ENCODE measurements at regions not wholly inside any gene's neighbourhood (a gene's known extent, or its start where the extent isn't known, plus 50 kb on each side); places are given as distances from the start of the nearest gene placed in this dataset.

DNA sequence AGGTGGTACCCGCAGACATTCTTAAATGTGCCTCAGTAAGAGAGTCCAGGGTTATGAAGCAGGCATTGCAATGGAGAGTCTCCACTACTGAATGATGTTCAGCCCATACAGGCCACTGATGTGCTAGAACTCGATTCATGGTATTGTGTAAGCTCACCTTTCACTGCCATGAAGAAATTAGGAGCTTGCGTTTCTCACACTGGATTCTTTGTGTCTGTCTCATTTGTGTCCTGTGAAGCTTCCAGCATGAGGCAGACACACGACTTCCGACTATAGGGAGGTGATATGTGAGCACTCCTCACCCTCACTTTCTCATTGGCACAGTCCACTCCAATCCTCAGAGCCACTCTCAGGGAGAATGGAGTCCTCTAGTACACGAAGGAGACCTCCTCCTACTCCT, 677.4 kb upstream of the RAB6C start:
- no peak for DNase-seq (ENCODE audit: low spot score)

DNA sequence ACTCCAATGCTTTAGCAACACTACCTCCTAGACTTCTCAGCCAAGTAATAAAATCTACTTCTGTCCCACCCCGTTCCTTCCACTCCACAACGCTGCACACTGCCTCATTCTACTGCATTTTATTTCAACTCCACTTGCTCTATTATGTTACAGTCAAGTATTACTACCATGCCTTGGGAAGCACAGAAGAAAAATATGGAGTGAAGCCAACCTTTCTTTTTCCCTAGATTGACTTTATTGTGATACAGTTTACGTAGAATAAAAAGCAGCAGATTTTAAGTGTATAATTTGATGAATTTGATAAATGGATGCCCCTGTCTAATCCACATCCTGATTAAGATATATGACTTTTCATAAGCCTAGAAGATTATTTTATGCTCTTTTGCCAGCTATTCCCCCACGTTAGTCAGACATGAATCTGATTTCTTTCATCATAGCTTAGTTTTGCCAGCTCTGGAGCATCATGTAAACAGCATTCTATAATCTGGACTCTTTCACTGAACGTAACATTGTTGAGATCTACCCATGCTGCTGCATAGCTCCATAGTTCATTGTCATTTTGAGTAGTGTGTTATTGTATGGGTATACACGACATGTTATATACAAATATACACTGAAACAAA, 676.8 kb upstream of the RAB6C start:
- DNase-seq (ENCODE audit: low spot score), result no peak

DNA sequence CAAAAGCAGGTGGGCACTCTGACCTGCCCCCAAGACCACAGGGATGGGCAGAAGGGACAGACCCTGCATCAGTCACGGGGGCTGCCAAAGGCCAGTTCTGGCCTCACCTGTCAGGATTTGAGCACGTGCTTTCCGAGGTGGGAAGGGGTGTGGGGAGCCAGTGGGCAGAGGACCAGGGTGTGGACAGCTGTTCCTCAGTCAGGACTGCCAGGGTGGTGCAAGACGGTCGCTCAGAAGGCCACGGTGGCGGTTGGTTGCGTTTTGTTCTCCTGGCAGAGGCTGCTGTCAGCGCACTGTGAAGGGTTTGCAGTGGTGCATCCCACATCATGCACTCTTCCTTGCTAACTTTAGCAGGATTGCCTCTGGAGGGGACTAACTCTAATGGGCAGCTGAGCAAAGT, 665.3 kb upstream of the RAB6C start:
- DNase-seq (ENCODE audit: low spot score), result no peak

DNA sequence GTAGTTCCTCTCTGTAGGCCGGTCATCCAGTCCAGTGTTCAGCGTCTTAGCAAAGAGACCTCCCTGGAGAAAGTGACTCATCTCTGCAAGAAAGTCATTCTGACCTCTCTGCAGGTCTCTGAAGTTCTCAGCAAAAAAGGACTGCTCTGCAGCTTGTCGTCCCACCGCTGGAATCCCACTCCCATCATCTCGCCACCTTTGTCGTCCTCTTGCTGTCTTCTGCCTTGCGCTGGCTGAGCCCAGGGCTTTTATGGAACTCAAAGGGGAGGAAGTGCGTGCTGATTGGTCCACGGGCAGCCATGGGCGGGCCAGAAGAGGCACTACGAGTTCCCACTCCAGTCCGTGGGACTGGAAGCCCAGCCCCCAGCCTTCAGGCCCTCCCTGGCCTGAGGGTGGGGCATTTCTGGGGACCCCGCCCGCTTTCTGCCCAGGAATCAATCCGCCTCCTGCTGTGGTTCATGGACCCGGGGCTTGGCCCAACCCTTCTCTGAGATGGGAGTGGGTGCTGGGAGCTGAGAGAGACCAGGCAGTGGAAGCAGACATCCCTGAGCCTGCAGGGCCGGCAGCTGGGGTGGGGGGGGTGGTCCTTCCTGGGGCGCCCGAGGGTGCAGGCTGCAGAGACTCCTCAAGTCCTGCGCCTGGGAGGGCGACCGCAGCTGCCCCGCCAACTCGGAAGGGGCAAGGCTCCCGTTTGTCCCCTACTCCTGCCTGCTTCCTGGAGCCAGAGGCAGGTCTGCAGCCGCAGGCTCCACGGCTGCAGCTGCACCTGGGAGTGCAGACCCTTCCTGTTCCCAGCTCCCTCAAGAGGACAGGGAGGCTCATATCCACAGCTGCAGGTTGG, 660.7 kb upstream of the RAB6C start:
- no peak for DNase-seq (ENCODE audit: low spot score)

DNA sequence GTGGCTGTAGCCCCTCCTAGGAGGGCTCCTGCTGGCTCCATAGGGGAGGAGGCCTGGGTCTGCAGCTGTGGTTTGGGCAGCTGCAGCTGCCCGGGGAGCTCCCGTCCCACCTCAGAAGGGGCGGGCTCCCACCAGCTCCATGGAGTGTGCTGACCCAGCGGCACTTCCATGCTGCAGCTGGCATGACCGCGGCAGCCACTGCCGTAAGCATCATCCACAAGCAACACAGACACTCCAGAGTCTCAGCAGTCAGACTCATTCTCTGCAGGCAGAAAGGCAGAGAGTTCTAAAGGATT, 660.1 kb upstream of the RAB6C start:
- no peak for DNase-seq (ENCODE audit: low spot score)

DNA sequence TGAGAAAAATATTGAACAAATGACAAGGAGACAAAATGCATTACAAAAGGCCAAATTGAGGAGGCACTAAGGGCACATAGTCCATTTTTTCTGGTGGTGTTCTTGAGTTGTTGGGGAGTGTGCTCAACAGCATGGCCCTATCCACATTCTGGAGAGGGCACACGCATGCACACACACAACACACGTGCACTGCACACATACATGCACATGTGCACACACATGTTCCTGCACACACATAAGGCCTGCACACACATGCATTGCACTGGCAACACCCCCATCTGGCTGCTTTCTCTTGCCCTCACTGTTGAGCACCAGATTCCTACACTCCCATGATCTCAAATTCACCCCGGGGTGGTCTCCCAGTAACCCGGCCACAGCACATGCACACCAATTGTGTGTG, 659.2 kb upstream of the RAB6C start:
- DNase-seq (ENCODE audit: low spot score), result no peak

DNA sequence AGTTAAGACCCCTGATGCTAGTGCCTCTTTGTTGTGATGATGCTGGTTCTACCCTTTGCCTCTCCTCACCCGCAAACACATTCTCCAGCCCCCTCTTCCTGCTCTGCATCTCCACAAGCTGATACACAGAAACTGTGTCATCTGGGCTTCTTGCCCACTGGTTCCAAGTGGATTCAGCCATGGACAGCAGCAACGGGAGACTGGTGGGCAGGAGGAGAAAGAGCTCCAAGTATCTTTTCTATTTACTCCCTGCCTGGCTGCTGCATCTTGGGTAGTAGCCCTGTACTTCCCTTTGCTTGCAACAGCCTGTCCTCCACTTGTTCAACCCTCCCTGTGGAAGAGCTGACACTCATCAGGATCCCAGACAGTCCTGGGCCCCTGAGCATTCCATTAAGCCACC, 655.1 kb upstream of the RAB6C start:
- no peak for DNase-seq (ENCODE audit: low spot score)

DNA sequence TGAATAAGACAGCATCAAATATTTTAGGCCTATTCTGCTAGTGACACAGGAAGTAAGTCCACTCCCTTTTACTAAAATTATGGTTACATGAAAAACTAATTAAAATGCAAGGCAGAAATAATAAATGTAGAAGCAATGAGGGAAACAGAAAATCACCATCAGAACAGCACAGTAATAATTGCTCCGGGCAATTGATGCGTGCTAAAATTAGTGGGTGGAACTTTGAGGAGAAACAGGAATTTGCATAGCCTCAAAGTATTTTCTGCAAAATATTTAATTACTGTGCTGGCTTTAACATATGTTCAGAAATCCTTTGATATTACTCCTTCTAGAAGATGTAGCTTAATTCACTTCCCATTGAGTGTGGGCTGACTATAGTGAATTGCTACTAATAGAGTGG, 654.3 kb upstream of the RAB6C start:
- no peak for DNase-seq (ENCODE audit: low spot score)

DNA sequence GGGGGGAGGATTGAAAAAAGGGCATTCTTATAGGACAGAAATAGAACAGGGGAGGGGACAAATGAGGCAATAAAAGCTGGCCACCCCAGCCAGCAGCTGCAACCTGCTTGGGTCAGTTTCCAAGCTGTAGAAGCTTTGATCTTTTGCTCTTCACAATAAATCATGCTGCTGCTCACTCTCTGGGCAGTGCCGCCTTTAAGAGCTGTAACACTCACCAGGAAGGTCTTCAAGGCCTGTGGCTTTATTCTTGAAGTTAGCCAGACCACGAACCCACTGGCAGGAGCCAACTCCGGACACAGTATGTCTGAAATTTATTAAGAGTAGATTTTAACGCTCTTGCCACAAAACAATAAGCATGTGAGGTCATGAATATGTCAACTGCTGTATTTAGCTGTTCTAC, 649.9 kb upstream of the RAB6C start:
- no peak for DNase-seq (ENCODE audit: low spot score)

DNA sequence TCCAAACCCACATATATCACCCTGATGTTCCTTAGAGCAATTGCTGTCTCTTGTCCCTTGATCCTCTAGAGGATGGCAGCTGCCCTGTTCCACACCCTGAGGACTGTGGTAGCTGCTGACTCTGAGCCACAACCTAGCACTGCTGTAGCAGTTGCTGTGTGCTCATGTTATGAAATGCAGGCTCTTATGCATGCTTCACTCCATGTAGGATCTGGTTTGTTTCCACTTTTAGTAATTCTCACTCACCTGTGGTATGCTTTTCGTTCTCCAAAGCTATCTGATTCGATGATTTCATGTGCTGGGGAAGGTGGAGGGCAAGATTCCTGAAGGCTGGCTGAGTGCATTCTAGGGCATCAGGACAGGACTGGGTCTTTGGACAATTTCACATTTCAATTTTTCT, 649.0 kb upstream of the RAB6C start:
- no peak for DNase-seq (ENCODE audit: low spot score)

DNA sequence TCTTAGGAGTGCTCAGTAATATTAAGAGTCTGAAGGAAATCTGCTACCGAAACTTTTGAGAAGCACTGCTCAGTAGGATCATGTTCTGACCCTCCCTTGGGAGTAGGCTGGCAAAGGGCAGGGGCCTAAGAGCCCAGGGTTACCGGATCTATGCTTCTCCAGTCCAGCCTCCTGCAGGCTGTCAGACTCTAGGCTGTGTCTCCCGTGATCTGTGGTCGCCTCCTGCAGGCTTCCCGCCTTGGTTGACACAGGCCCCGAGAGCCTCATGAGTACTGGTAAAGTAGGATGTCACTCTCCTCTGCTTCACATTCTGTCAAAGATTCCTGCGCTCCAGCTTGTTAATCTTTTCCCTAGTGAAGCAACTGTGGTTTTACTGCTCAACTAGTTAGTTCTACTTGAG, 647.8 kb upstream of the RAB6C start:
- no peak for DNase-seq (ENCODE audit: low spot score)

DNA sequence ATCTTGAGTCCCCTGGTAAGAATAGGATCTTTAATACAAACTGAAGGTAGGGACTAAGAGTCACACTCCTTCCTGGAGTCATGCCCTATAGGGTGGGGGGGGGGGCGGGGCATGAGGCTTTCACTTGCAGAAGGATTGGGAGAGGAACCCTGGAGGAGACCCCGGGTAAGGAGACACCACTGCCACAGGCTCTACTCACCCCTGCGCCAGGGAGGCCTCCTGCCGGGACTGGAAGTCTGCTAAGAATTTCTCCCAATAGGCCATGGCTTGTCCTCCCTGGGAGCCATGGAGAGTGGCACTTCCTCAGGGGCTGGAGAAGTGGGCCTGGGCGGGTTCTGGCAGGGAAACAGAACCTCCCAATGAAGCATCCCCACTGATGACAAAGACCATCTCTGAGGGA, 645.3 kb upstream of the RAB6C start:
- DNase-seq (ENCODE audit: low spot score), result no peak

DNA sequence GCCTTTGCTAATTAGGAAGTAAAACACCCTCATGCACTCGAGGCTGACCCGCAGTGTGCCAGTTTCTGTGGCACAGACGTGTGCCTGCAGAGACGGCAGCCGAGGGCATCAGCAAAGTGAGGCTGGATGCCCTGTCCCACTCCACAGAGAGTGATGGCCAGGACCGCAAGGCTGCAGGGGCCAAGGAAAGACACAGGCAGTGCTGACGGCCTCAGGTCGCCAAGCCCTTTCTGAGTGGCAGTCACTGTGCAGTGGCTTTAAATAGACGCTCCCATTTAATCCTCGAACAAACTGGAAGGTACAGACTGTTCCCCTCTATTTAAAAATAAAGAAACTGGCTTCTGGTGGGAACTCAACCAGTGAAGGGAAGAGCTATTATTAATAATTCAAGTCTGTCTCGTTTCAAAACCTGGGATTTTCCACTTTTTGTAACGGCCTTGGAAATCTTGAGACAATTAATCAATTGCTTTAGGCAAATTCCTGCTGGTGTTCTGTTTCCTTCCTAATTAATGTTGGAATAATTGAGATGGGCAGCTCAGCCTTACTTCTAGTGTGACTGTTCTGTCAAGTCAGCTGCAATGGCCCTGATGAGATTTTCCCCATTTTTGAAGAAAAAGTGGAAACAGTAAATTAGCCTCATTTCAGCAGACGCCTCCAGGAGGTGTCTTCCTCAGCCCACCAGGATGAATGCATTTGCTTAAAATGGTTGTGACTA, 644.6 kb upstream of the RAB6C start:
- no peak for DNase-seq (ENCODE audit: low spot score)

DNA sequence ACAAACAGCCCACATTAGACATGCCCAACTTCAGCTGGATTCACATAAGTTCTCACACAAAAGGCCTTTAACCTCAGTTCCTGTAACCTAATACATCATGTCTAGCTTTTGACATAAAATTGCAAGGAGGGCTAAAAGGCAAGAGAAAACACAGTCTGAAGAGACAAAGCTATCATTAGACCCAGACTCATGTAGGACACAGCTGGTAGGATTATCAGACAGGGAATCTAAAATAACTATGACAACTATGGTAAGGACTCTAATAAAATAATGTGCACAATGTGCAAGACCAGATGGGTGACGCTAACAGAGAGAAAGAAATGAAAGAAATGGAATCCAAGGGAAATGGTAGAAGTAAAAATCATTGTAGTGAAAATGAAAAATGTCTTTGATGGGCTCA, 643.2 kb upstream of the RAB6C start:
- no peak for DNase-seq (ENCODE audit: low spot score)

DNA sequence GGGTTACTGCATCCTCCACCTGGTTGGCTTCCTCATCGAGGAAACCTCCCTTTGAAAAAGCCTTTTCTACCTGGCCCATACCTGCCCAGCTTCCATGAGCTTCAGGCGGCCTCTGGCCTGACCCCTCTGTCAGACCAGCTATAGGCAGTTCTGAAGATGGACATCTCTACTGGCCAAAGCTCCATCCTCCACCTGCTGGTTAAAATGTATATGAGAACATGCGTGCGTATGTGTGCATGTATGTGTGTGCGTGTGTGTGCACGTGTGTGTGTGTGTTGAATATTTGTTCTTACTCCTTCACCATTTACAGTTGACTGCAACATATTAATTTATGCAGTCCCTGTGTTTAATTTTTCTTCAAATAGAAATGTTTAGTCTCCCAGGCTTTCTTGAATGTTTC, 642.4 kb upstream of the RAB6C start:
- DNase-seq (ENCODE audit: low spot score), result no peak

DNA sequence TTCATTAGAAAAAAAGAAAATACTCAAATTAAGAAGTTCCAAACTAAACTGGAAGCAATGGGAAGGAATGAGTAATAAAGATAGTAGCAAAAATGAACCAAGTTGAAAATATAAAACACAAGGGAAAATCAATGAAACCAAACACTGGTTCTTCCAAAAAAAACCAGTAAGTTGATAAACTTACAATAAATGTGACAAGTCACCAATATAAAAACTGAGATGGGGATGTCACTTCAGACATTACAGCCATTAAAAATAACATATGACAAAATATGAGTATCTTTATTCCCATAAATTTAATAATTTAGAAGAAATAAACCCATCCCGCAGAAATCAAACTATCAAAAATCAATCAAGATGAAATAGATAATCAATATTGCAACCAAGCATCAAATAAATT, 633.9 kb upstream of the RAB6C start:
- no peak for DNase-seq (ENCODE audit: low spot score)

DNA sequence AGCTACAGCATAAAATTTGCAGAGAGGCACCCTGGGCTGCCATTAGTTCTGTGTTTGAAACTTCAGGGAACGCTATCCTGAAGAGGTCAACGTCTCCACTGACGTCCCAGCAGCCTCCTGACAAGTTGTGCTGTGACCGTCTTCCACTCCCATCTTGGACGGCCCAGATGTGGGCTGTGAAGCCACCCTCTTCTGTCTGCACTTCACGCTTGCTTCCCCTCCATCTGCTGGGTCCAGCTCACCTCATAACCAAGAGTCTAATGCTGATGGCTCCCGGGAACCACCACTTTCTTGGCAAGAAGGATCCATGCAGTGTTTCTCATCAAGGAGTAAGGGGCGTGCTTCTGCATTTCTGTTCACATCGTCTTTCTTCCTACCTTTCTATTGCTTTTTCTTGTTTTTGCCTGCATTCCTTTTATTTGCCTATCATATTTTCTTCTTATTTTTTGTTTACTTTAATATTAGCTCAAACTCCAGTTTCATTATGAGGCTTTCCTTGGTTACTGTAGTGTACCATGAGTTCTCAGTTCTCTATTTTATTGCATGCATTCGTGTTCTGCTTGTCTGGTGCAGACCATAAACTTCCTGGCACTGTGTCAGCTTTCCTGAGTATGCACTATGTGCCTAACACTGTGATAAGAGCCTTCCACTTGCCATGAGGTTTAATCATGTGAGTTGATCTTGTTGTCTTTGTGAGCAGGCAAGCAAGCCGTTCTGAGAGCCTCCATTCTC, 631.8 kb upstream of the RAB6C start:
- peak; percentile 21 for DNase-seq (ENCODE audit: low spot score)

DNA sequence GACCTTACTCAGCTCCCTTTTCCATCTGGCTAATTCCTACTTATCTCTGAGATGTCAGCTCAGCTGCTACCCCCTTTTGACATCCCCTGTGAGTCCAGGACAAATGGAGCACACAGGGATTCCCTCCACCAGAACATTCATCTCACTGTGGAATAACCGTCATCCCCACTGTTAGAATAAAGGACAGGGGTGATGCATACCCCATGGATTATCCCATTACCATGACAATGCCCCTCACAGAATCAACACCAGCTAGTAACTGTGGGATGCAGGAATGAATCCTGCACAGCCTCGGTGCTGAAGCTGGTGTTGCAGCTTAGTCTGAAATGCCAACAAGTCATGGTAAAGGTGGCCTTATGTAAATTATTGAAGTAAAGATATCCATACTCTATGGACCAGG, 624.8 kb upstream of the RAB6C start:
- DNase-seq (ENCODE audit: low spot score), result no peak

DNA sequence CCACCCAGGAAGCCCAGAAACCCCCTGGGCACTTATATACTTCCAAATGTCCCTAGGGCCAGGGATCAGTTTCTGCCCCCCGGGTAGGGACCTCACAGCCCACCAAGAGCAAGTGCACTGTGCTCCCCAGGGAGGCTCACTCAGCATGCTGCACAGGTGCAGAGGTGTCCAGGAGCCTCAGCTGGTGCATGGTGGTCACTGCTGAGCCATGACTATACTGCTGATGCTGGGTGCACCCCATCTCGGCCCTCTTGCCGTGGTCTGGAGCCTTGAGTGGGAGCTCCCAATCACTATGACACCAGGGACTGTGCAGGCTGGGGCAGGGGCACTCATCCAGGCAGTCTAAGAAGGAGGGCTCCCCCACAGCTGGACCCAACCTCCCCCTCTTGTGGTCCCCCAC, 617.8 kb upstream of the RAB6C start:
- DNase-seq (ENCODE audit: low spot score), result no peak

DNA sequence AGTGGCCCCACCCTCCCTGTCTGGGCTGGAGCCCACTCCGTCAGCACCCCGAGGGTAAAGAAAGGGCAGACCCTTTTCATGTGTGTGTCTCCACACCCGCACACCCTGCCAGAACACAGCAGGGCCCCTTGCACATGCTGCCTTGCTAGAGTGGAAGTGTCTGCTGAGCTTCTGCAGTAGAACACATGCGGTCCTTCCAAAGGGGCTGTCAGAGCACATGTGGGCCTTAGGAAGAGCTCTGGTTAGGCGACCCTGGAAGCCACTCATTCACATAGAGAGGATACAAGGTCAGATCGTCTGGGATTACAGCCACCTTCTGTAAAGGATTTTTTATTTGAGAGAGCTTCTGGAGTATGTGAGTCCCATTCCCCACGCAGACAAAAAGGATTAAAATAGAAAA, 613.2 kb upstream of the RAB6C start:
- DNase-seq (ENCODE audit: low spot score), result no peak

DNA sequence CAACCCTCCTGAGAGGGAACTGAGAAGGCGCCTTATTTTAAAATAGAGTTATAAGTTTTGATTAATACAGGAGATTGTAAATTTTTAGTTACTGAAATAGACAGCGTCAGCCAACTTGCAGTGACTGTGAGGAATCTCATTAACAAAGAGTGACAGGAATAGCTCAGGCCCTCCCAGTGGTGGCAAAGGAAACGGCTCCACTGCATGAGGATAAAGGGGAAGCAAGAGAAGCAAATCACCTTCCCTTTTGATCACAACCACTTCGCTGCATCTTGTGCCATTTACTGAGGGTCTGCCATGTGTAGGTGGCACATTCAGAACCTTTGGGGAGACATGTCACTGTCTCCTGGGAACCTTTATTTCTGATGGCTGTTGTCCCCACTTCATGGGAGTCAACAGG, 612.4 kb upstream of the RAB6C start:
- DNase-seq (ENCODE audit: low spot score), result no peak

DNA sequence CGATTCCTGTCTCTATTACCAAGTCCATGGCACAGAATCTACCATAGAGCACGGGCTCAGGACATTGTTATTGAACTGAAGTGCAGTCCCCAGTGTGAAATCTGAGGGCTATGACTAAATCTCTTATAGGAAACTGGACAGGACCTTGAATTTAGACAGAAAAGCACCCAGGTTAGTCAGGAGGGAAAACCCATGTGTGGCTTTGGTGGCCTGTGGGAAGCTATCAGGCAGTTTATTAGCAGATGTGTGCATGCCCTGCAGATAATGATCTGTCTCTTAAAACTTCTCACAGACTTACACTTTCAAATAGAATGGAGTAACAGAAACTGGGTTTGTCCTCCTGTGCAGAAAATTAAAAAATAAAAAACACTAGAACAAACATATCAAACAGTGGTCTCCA, 610.0 kb upstream of the RAB6C start:
- DNase-seq (ENCODE audit: low spot score), result no peak

DNA sequence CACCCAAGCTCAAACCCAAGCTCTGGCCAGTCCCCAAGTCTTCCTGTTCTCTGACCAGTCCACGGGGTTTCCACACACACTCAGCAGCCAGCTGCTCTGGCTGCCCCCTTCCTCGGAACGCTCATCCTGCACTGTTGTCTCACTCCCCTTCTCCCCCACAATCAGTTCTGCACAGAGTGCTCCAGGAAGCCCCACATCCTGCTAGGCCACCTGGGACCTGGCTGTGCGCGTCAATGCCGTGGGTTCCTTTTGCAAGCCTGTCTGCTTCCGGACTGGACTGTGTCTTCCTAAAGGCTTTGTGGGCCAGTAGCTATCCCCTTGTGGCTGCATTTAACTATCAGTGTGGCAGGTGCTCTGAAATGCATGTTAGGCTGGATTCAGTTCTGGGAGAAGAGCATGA, 605.0 kb upstream of the RAB6C start:
- DNase-seq (ENCODE audit: low spot score), result no peak
